GM21576 (cell line): ENCODE measurements at regions not wholly inside any gene's neighbourhood (a gene's known extent, or its start where the extent isn't known, plus 50 kb on each side); places are given as distances from the start of the nearest gene placed in this dataset.

ENCODE experiments used
- ATAC-seq: cut with Tn5 transposase; IDR thresholded peaks from one replicate; pipeline ENCODE4 v1.9.1; 2021; ENCODE audit warnings: mild to moderate bottlenecking, moderate library complexity; ENCODE audit not compliant: unreplicated experiment

DNA sequence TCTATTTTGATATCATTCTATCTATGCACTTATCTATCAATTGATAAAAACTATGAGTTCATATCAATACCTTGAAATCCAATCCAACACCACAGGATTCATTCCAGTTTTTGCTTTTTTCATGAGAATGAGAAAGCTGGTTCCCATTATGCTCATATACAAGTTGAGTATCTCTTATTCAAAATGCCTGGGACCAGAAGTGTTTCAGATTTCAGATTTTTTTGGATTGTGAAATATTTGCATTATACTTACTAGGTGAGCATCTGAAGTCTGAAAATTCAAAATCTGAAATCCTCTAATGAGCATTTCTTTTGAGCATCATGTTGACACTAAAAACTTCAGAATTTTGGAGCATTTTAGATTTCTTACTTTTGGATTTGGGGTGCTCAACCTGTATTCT lies 67.8 kb upstream of the DCBLD2 start:
- ATAC-seq = no peak

DNA sequence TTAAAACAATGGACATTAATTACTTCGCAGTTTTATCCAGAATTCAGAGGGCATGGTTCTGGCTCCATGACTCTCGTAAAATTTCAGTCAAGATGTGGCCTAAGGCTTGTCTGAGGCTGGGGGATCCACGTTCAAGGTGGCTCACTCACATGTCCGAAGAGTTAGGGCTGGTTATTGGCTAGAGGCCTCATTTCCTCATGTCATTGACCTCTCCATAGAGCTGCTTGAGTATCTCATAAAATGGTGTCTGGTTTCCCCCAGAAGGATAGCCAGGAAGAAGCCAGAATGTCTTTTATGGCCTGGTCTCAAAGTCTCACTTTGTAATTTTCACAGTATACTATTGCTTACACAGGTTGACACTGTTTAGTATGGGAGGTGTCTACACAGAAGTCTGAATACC lies 67.3 kb upstream of the DCBLD2 start:
- ATAC-seq = no peak

DNA sequence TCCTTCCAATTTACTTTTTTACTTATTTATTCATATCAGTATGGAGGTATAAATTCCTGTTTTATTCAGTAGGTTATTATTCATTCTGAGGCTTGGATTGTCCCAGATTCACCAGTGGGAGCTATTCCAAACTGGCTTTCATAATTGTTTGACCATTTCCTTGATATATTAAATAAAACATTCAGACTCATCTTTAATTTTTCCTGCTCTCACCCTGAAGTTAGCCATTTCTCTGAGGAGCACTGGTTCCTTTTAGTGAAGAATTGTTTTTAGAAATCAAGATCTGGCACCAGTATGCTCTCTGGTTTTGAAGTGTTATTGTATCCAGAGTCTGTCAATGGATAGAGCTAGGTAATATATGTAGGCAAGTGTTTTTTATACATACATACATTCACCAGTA lies 66.9 kb upstream of the DCBLD2 start:
- ATAC-seq = no peak

DNA sequence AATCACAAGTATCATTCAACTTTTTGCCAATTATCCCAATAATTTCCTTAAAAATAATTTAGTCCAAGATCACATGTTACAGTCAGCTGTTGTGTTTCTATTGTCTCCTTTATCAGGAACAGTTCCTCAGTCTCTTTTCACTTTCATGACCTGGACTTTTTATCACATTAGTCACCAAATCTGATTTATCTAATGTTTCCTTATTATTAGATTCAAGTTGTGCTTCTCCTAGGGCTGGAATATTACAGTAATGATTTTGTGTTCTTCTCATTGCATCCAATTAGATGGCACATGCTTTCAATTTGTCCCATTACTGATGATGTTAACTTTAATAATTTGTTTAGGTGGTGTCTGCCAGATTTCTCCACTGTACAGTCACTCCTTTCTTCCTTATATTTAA lies 66.3 kb upstream of the DCBLD2 start:
- no peak for ATAC-seq

DNA sequence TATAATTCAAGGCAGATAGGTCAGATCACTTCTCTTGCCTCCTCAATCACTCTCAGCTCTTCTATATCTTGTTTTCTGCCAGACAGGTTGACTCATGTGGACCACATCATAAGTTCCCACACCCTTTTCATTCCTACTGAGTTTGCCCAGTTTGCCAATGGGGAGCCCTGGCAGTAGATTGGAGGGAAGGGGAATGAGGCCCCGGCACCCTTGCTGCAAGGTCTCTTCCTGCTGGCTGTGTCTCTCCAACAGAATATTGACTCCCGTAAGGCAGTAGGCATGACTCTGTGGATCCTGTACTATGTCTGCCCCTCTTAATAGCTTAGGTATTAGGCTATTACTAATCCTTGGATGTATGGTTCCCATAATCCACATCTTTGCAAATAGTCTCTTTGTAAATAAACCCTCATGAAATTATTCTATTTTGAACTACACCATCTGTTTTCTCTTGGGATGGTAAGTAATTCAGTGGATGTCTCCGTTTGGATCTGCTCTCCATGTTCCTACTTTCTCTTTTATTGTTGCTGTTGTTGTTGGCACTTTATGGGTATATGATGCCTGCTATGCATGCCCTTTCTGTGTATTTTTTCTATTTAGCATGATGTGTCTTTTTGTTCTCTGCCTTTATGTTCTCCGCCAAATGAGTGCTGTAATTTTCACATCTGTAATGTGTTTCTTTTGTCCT lies 65.5 kb upstream of the DCBLD2 start:
- ATAC-seq = no peak

DNA sequence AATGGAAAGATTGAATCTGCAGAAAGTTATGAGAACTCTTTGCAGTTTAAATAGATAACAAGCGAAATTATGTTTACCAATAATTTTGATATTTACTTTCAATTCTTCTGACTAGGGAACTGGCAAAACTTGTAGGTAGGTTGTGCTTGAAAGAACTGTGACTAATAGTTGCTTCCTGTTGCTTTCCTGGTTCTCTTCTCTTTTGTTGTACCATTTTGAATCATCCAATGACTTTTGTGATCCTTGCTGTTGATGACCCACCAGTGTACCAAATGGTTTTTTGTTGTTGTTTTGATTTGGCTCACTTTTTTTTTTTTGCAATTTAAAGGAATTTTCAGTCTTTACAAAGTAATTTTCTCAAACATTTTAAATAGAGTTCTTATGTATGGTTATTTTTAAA lies 64.9 kb upstream of the DCBLD2 start:
- no peak for ATAC-seq

DNA sequence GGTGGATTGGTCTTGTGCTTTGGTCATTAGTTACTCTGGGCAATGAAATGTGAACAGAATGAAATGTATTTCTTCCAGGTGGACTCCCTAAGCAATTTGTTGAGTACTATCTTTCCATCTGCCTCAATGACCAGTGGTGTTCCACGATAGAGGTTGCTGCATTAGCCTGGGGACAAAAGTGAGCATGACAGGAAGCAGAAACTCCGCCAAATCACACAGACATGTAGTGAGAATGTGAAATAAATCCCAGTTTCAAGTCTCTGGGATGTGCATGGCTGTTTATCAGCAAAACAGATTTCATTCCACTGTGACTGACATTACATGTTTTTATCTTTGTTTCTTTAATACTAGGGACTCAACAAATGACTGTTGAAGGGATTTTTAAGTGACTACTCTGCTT lies 63.3 kb upstream of the DCBLD2 start:
- ATAC-seq = no peak

DNA sequence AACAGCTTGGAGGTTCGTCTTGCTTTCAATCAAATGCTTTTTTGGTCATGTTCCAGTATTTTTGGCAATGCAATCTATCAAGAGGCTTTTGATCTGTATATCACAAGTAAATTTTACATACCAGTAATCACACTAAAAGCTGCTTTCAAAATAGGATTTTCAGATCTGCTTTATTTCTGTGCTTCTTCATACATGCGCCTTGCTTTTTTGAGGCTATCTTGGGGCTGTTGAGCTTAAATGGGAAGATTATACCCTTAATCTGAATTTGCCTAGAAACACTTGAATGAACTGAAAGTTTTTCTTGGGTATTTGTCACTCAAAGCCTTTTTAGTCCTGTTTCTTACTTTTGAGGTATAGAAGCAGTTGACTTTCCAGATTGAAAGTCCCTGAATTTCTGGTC lies 62.1 kb upstream of the DCBLD2 start:
- ATAC-seq = no peak

DNA sequence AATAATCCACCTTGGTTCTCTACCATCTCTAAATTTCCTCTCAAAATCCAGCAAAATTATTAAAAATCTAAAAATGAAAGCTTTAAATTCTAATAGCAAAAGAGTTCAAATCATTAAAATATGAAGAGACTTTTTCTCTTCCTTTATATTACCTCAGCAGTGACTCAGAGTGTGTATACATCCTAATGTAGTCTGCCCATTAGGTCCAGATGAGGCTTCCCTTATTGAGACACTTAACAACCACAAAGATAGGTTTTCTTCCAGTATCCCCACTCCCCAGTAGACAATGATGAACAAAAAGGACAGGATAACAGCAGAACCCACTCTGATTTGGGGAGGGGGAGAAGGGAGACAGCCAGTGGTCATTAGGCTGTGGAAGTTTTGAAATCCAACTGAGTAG lies 61.5 kb upstream of the DCBLD2 start:
- ATAC-seq = no peak

DNA sequence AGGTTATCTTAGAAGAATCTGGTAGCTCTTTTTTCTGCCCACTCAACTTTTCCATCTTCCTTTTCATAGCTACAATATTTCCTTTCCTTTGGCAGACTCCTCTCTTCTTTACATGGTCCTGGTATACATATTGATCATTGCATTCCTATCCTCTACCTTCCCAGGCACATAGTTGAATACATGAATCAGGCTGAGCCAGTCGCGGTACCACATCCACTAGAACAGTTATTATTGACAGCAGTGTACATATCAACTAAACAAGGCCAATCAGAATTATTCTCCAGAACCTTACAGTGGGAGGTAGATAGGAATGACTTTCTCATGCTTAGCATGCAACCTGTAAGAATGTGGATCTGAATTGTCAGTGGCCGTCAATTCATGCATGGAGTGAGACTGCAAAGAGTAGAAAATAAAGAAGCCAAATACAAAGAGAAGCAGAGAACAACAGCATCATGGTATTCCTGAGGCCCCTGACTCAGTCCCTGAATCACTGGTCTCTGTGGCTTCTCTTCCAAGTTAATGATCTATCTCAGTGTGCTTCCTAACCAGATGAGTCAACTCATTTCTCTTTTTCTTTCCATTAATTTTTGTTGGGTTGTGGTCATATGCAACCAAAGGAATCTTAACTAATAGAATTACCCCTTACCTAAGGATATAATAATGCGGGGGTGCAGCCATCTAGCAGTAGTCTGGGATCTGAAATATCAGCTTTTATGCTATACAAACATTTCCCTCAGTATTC lies 60.9 kb upstream of the DCBLD2 start:
- no peak for ATAC-seq

DNA sequence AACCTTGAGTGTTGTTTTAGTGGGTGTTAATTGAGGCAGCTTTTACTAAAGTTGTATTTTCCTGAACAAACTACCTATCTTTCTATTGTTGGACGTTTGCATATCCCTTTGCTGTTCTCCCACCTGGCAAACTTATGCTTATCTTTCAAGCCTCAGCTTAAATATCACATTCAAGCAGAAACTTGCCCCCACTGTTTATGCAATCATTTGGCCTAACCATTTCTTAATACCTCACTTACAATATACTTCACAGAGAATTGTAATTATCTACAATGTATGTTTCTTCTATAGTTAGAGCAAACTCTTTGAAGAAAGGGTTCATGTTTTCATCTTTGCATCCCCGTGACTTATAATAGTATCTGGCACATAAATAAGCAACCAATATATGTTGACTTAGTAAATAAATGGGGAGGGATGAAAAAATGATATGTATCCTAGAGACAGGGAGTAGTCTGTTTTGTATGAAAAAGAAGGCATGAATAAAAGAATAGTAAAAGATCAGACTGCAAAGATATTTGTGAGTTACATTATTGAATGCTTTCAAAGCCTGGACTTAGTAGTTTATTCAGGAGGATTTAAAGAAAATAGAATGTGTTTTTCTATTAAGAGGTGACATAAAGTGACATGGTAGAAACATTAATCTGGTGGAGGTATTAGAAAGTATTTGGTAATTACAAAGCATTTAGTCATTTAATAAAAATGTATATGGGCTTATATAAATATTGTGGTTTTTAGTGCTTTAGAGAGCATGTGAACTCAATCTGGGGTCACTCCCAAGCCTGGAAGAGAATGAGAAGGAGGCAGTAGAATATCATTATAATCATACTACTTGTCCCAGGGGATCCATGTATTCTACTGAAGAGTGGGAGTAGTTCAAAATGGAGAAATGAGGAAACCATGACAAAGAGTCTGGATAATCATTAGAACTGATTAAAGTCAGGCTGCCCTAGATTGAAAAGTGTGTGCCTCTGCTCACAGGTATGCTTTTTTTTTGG lies 60.0 kb upstream of the DCBLD2 start:
- ATAC-seq = no peak

DNA sequence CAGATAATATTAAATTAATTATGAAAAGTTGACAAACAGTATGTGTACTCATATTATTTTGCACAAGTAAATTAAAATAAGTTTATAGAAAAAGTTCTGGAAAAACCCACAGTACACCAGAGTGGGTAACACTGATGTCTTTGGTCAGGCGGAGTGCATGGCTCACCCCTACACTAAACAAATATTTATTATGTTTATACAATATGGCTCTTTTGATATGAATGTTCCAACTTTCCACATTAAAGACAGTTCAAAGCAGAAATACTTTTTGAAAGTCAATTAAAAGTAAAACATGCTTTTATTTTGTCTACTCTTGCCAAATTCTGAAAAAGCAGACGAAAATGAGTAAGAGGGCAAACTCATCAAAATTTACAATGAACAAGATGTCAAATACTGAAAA lies 56.2 kb upstream of the DCBLD2 start:
- no peak for ATAC-seq

DNA sequence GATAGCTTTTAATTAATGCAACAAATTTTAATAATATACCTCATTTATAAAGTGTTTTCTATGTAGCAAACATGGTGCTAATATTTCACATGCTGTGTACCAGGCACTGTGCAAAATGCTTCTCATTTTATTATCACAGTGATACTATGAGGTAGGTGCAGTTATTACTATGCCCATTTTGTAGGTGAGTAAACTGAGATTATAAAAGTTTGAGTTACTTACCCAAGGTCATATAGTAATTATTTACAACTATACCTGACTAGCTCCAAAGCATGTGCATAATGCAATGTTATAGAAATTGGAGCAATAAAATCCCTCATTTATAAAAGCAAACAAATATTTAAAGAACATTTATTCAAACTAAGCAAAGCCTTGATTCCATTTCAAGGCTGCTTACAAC lies 54.5 kb upstream of the DCBLD2 start:
- ATAC-seq = no peak

DNA sequence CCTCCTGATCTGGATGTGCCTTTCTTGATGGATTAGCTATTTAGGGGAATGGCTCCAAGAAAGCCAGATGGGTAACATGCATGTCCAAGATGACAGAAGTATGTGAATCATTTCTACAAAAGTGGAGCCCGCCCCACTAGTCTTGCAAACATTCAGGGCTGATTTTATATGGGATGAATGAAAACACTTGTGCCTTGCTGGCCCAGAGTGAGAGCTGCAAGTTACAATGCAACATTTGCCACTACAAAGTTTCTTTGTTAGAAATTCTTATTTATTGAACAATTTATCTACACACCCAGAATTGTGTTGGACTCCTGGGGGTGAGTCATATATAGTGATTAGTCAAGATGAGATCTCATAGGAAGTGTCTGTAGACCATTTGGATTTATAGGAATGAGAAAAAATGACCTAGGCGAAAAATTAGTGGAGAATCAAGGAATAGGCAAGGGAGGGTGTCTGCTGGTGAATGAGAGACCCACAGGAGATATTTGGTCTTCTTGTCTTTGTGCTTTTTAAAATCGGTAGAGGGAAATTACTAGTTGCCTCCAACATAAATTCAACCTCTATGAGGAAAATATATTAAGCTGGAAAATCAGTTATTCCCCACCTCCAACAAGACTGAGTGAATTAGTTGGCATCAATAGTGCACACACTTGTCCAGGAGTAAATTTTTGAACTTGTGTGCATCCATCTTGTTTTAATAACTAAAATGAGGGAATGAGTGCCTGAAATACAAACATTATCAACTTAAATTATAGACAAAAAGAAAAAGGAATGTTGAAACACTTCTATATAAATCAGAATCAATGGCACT lies 53.5 kb upstream of the DCBLD2 start:
- no peak for ATAC-seq

DNA sequence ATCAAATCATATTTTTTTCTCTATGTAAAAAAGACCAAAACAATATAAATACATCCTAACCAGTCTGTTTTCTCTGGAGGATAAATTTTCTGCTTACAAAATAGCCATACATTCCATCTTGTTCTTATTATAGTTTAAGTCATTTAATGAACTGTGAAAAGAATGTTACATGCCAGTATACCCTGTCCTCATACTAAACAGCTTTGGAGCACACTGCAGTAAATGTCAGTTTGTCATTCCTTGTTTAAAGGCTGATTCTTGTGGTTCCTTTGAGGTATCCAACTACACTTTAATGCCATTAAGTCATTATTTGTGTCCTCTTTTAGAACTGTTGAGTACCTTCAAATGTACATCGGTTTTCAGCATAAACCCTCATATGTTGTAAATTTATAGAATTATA lies 52.7 kb upstream of the DCBLD2 start:
- no peak for ATAC-seq

DNA sequence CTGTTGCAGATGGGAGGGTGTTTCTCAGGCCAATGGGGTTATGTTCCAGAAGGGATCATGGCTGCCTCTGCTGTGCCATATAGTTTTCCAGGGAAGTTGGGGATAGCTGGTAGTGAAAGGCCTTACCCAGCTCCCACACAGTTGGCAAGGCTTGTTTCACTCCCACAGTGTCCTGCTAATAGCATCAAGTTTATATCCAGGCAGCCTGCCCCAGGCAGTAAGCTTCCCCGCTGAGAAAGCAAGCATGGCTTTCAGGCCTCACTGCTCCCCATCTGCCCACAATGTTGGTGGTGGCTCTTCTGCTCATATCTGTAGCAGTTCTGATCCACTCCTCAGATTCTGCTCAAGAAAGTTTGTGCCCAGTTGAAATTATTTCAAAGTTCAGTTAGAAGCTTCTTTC lies 50.9 kb upstream of the DCBLD2 start:
- no peak for ATAC-seq
